ENCODE measurements at regions not wholly inside any gene's neighbourhood (a gene's known extent, or its start where the extent isn't known, plus 50 kb on each side); places are given as distances from the start of the nearest gene placed in this dataset.
"Not testable (repeated sequence)": the region's sequence is repeated elsewhere in the genome, so short reads cannot be mapped to it uniquely, and the experiment has no call there.

DNA sequence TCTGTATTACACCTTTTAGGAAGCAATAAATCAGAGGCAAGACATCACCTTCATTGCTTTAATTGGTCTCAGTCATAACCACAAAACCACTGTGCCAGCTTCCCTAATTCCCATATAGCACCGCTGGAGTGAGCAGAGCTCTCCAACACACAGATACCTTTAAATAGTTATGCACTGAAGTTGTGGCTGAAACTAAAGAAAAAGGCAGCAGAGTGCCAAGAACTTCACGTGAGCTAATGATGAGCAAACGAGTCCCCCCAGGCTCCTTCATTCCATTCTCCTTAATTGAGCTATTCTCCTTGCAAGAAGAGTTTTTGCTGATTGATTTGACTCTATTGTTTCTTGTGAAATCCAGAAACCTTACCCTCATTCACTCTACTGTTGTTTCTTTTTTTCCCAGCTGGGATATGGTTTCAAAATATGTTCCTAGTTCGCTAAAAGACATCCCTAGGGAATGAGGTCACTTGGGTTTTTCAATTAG lies 501.5 kb downstream of the SPATA31D1 start:
- TF ChIP-seq, protein P1, sequence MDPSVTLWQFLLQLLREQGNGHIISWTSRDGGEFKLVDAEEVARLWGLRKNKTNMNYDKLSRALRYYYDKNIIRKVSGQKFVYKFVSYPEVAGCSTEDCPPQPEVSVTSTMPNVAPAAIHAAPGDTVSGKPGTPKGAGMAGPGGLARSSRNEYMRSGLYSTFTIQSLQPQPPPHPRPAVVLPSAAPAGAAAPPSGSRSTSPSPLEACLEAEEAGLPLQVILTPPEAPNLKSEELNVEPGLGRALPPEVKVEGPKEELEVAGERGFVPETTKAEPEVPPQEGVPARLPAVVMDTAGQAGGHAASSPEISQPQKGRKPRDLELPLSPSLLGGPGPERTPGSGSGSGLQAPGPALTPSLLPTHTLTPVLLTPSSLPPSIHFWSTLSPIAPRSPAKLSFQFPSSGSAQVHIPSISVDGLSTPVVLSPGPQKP (IDR thresholded peaks at IDR 0.05; ENCODE audit: low read depth, low read length), result no peak
- no peak for TF ChIP-seq SMC3 (IDR thresholded peaks at IDR 0.05)
- TF ChIP-seq TP53 (CRISPR knock-in tag; IDR thresholded peaks at IDR 0.05), result no peak
- TF ChIP-seq, protein P2, sequence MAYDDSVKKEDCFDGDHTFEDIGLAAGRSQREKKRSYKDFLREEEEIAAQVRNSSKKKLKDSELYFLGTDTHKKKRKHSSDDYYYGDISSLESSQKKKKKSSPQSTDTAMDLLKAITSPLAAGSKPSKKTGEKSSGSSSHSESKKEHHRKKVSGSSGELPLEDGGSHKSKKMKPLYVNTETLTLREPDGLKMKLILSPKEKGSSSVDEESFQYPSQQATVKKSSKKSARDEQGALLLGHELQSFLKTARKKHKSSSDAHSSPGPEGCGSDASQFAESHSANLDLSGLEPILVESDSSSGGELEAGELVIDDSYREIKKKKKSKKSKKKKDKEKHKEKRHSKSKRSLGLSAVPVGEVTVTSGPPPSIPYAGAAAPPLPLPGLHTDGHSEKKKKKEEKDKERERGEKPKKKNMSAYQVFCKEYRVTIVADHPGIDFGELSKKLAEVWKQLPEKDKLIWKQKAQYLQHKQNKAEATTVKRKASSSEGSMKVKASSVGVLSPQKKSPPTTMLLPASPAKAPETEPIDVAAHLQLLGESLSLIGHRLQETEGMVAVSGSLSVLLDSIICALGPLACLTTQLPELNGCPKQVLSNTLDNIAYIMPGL (CRISPR knock-in tag; IDR thresholded peaks at IDR 0.05; ENCODE audit: borderline replicate concordance), result no peak
- DNase-seq (ENCODE audit: low read depth in 1 of 2, low spot score in 1 of 2) (no peak), FAIRE-seq (no peak), ATAC-seq (no peak)
- CTCF ChIA-PET, result no interaction called here
- POLR2A ChIA-PET, result no interaction called here
- no peak overlapping the region for H3K4me3 ChIP-seq
- no peaks in the 10 kb centered on the region for H3K9me3 ChIP-seq
- H3K4me2 ChIP-seq, result no peak overlapping the region
- H3K4me1 ChIP-seq, result no peaks in the 10 kb centered on the region
- H3K27ac ChIP-seq, result no peak overlapping the region
- WGBS (ENCODE audit: missing lambda C conversion rate), result 26% methylated on average over 4 of the region's 4 CpGs

DNA sequence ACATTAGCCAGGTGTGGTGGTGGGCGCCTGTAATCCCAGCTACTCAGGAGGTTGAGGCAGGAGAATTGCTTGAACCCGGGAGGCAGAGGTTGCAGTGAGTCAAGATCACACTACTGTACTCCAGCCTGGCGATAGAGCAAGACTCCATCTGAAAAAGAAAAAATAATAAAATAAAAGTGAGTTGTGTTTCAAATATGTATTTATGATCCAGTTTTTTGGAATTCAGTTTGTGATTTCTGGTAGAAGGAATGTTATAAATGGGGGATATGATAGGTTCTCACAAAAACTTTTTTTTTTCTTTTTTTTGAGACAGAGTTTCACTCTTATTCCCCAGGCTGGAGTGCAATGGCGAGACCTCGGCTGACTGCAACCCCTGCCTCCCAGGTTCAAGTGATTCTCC lies 502.2 kb downstream of the SPATA31D1 start:
- H3K27ac ChIP-seq; FAIRE-seq; POLR2A ChIA-PET; H3K4me1 ChIP-seq; DNase-seq (ENCODE audit: low read depth in 1 of 2, low spot score in 1 of 2); ATAC-seq; CTCF ChIA-PET; H3K4me2 ChIP-seq; H3K4me3 ChIP-seq; H3K9me3 ChIP-seq: not testable (repeated sequence)
- WGBS (ENCODE audit: missing lambda C conversion rate), result 73% methylated on average over 5 of the region's 5 CpGs

DNA sequence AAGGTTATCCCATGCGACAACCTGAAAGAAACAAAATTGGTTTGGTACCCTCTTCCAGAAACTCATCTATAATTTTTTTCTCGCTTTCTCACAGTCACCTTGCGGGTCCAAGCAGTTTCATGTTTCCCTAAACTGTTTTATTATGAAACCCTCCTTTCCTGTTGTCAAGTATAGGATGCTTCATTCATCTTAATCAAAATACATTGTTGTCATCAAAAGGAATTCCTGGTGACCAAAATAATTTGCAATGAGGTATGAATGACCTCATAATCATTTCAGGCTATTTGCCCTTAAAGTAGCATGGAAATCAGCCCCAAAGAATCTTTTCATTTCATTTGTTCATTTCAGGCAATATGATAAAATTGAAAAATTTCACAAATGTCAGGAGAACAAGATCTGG lies 503.0 kb downstream of the SPATA31D1 start:
- Histone ChIP-seq H3K9me3 (no peaks in the 10 kb centered on the region), H3K27ac (no peak overlapping the region), H3K4me1 (no peaks in the 10 kb centered on the region), H3K4me2 (no peak overlapping the region), H3K4me3 (no peak overlapping the region)
- ChIA-PET POLR2A (no interaction called here), CTCF (no interaction called here)
- no peak for ATAC-seq
- no peak for DNase-seq (ENCODE audit: low read depth in 1 of 2, low spot score in 1 of 2)
- TF ChIP-seq RAD21 (conservative IDR thresholded peaks at IDR 0.05 in 1 of 2, IDR thresholded peaks at IDR 0.05 in 1 of 2) (no peak), RARB (CRISPR knock-in tag; IDR thresholded peaks at IDR 0.05) (no peak), SMC3 (IDR thresholded peaks at IDR 0.05) (no peak), CTCF (IDR thresholded peaks at IDR 0.05) (no peak), PBX3 (IDR thresholded peaks at IDR 0.05) (no peak), FOSL2 (IDR thresholded peaks at IDR 0.05) (no peak), FOSL2 (CRISPR knock-in tag; IDR thresholded peaks at IDR 0.05) (no peak), JUN (IDR thresholded peaks at IDR 0.05) (no peak), CHD4 (IDR thresholded peaks at IDR 0.05; ENCODE audit: borderline replicate concordance) (no peak), MAX (IDR thresholded peaks at IDR 0.05) (no peak)
- TF ChIP-seq, protein P3, sequence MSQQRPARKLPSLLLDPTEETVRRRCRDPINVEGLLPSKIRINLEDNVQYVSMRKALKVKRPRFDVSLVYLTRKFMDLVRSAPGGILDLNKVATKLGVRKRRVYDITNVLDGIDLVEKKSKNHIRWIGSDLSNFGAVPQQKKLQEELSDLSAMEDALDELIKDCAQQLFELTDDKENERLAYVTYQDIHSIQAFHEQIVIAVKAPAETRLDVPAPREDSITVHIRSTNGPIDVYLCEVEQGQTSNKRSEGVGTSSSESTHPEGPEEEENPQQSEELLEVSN (IDR thresholded peaks at IDR 0.05; ENCODE audit: borderline replicate concordance, low read depth), result no peak
- TF ChIP-seq, protein P4, sequence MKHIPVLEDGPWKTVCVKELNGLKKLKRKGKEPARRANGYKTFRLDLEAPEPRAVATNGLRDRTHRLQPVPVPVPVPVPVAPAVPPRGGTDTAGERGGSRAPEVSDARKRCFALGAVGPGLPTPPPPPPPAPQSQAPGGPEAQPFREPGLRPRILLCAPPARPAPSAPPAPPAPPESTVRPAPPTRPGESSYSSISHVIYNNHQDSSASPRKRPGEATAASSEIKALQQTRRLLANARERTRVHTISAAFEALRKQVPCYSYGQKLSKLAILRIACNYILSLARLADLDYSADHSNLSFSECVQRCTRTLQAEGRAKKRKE (CRISPR knock-in tag; IDR thresholded peaks at IDR 0.05; ENCODE audit: low read depth), result no peak
- WGBS (ENCODE audit: missing lambda C conversion rate), result 84% methylated on average over 3 of the region's 3 CpGs
- no peak for FAIRE-seq

All from A549 (cell line).